Panc1 (cell line): ENCODE measurements at regions not wholly inside any gene's neighbourhood (a gene's known extent, or its start where the extent isn't known, plus 50 kb on each side); places are given as distances from the start of the nearest gene placed in this dataset.

Experiments used
- CTCF ChIP-seq: fragments of 450-650 bp; IDR thresholded peaks from 2 replicates; pipeline ENCODE4 v1.5.1; 2017; ENCODE audit warnings: mild to moderate bottlenecking
- POLR2AphosphoS5 ChIP-seq: IDR thresholded peaks from 2 replicates; pipeline ENCODE4 v1.6.1; 2012; ENCODE audit warnings: mild to moderate bottlenecking, low read depth, low read length, moderate library complexity
- REST ChIP-seq, 2 experiments: IDR thresholded peaks; 2 replicates each; pipeline ENCODE4 v1.6.1; 2011 to 2012; ENCODE audit warnings: low read depth in 2 of 2, control low read depth in 1 of 2, low read length in 1 of 2, mild to moderate bottlenecking in 1 of 2, moderate library complexity in 1 of 2; ENCODE audit not compliant: insufficient read depth in 1 of 2
- SIN3A ChIP-seq: IDR thresholded peaks from 2 replicates; pipeline ENCODE4 v1.6.1; 2012; ENCODE audit warnings: low read depth, mild to moderate bottlenecking, low read length, moderate library complexity, borderline replicate concordance; ENCODE audit not compliant: insufficient read depth

GRCh38 chr3:177589041-177589650, 391.9 kb upstream of the TBL1XR1 start:
- TF ChIP-seq POLR2AphosphoS5 (no peak), CTCF (no peak), REST (IDR thresholded peaks at IDR 0.05; ENCODE audit: insufficient read depth in 1 of 2, low read depth in 2 of 2, low read length in 1 of 2) (no peak), SIN3A (no peak)
